ENCODE measurements at regions not wholly inside any gene's neighbourhood (a gene's known extent, or its start where the extent isn't known, plus 50 kb on each side); places are given as distances from the start of the nearest gene placed in this dataset.

DNA sequence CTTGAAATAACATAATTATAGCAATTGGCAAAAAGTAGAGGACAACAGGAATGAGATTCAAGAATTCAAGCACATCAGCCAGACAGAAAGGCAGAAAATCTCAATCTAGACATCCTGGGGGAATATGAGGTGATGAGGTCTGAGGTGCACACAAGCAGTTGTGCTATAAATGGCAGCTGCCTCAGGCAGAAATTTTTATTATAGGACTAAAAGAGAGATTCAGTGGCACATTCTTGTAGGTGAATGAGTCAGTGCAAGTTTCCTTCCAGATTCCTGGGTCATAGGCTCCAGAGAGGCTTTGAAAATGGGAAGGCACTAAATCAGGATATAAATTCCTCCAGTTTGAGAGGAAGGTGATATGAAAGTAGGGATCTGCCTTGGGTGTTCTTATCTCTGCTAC lies 127.2 kb upstream of the THSD7B start:
- Histone ChIP-seq H3K14ac (ENCODE audit: insufficient read depth, low read length) (no peak overlapping the region), H2BK20ac (ENCODE audit: low read depth, low read length, poor library complexity, severe bottlenecking) (no peak overlapping the region), H4K91ac (ENCODE audit: insufficient read length, low read depth, low read length) (no peak overlapping the region), H2BK120ac (ENCODE audit: low read depth, low read length, poor library complexity, severe bottlenecking) (no peak overlapping the region), H3K27ac (ENCODE audit: insufficient read length, low read depth, low read length) (no peak overlapping the region), H3K56ac (ENCODE audit: insufficient read length, low read depth, low read length) (no peak overlapping the region), H4K20me1 (ENCODE audit: control insufficient read depth, insufficient read depth, insufficient read length) (no peaks in the 10 kb centered on the region), H3K4me1 (ENCODE audit: insufficient read depth, low read length) (no peaks in the 10 kb centered on the region), H4K5ac (ENCODE audit: insufficient read length, low read depth, low read length) (no peak overlapping the region), H2BK5ac (ENCODE audit: insufficient read length, low read length) (no peak overlapping the region), H3K18ac (ENCODE audit: insufficient read length, low read depth, low read length) (no peak overlapping the region), H3K9me3 (ENCODE audit: control insufficient read depth, low read depth, low read length) (no peaks in the 10 kb centered on the region), H3K9ac (ENCODE audit: extremely low read depth, insufficient read length, low read length) (no peak overlapping the region), H3T11ph (ENCODE audit: low read length) (no peak overlapping the region), H2AFZ (ENCODE audit: low read length) (no peak overlapping the region), H2AK5ac (ENCODE audit: insufficient read length, low read length) (no peak overlapping the region), H4K8ac (replicated peaks; ENCODE audit: insufficient read length, low read depth, low read length) (no peak overlapping the region), H3K4me2 (ENCODE audit: insufficient read depth, insufficient read length, low read length) (no peak overlapping the region), H3K23ac (ENCODE audit: insufficient read length, low read depth, low read length) (no peak overlapping the region), H3K23me2 (ENCODE audit: insufficient read length, low read depth, low read length, poor library complexity, severe bottlenecking) (no peaks in the 10 kb centered on the region), H3K27me3 (ENCODE audit: insufficient read depth, low read length) (no peaks in the 10 kb centered on the region), H3K4ac (ENCODE audit: low read depth, low read length) (no peak overlapping the region), H3K79me2 (ENCODE audit: insufficient read depth, low read length) (no peaks in the 10 kb centered on the region), H2BK12ac (ENCODE audit: insufficient read length, low read depth, low read length) (no peak overlapping the region), H3K79me1 (ENCODE audit: insufficient read depth, low read depth, low read length, poor library complexity, severe bottlenecking) (no peaks in the 10 kb centered on the region), H2BK15ac (ENCODE audit: low read depth, low read length) (no peak overlapping the region)
- TF ChIP-seq, protein P1, sequence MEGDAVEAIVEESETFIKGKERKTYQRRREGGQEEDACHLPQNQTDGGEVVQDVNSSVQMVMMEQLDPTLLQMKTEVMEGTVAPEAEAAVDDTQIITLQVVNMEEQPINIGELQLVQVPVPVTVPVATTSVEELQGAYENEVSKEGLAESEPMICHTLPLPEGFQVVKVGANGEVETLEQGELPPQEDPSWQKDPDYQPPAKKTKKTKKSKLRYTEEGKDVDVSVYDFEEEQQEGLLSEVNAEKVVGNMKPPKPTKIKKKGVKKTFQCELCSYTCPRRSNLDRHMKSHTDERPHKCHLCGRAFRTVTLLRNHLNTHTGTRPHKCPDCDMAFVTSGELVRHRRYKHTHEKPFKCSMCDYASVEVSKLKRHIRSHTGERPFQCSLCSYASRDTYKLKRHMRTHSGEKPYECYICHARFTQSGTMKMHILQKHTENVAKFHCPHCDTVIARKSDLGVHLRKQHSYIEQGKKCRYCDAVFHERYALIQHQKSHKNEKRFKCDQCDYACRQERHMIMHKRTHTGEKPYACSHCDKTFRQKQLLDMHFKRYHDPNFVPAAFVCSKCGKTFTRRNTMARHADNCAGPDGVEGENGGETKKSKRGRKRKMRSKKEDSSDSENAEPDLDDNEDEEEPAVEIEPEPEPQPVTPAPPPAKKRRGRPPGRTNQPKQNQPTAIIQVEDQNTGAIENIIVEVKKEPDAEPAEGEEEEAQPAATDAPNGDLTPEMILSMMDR (conservative IDR thresholded peaks at IDR 0.05), result no peak
- Mint-ChIP-seq H3K4me3 (no peak overlapping the region), H3K27me3 (ENCODE audit: low read depth) (peaks cover 3% of the 10 kb centered on the region), H3K36me3 (ENCODE audit: insufficient read depth in 1 of 3, low read depth in 3 of 3) (no peaks in the 10 kb centered on the region; a peak in 1 of 7 replicates), H3K9me3 (no peaks in the 10 kb centered on the region; a peak in 1 of 5 replicates), H3K27ac (no peak overlapping the region), H3K4me1 (no peaks in the 10 kb centered on the region)
- DNase-seq, result no peak
